ENCODE measurements at regions not wholly inside any gene's neighbourhood (a gene's known extent, or its start where the extent isn't known, plus 50 kb on each side); places are given as distances from the start of the nearest gene placed in this dataset.

DNA sequence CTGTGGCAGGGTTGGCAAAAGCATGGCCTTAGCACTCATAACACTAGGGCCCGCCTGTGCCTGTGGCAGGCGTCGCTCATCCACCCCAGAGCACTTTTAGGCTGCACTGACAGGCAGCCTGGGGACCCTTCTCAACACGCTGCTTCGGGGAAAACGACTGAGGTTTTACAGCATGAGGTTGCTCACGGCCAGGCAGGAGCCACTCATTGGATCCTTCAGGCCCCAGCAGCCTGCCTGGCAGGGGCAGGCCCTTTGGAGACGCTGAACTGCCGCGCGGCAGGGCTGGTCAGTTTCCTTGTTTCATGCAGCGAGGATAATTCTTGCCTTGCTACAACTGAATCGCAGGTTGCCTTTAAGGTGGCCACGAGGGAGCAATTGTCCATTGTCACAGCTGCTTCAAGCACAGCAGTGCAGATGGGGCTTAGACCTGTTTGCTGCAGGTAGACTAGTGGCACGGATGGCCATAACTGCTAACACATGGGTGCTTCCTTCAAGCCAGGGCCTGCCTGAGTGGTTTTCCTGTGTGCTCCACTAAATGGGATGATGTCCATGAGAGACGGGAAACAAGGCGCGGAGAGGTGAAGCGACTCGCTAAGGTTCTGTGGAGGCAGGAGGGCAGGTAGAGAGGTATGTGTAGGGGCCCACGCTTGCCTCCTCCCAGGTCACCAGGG lies 49.9 kb upstream of the HS6ST1 start:
- Histone ChIP-seq H3K27ac (peak overlapping the region in 1 of 4 donors; percentile 40), H3K9me3 (no peaks in the 10 kb centered on the region), H3K36me3 (no peaks in the 10 kb centered on the region), H3K27me3 (no peaks in the 10 kb centered on the region), H3K4me3 (no peak overlapping the region), H3K4me1 (peaks cover 0 to 17% (median 4%) of the 10 kb centered on the region in 4 donors)
- TF ChIP-seq, protein P1, sequence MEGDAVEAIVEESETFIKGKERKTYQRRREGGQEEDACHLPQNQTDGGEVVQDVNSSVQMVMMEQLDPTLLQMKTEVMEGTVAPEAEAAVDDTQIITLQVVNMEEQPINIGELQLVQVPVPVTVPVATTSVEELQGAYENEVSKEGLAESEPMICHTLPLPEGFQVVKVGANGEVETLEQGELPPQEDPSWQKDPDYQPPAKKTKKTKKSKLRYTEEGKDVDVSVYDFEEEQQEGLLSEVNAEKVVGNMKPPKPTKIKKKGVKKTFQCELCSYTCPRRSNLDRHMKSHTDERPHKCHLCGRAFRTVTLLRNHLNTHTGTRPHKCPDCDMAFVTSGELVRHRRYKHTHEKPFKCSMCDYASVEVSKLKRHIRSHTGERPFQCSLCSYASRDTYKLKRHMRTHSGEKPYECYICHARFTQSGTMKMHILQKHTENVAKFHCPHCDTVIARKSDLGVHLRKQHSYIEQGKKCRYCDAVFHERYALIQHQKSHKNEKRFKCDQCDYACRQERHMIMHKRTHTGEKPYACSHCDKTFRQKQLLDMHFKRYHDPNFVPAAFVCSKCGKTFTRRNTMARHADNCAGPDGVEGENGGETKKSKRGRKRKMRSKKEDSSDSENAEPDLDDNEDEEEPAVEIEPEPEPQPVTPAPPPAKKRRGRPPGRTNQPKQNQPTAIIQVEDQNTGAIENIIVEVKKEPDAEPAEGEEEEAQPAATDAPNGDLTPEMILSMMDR (IDR thresholded peaks at IDR 0.05) = no peak
- no peak for TF ChIP-seq POLR2A (IDR thresholded peaks at IDR 0.05)
- no peak for TF ChIP-seq EP300 (IDR thresholded peaks at IDR 0.05)
- no peak for DNase-seq (ENCODE audit: low spot score in 2 of 2)
- WGBS, 2 donors = 86 to 89% methylated on average over 14 to 21 of the region's 21 CpGs

DNA sequence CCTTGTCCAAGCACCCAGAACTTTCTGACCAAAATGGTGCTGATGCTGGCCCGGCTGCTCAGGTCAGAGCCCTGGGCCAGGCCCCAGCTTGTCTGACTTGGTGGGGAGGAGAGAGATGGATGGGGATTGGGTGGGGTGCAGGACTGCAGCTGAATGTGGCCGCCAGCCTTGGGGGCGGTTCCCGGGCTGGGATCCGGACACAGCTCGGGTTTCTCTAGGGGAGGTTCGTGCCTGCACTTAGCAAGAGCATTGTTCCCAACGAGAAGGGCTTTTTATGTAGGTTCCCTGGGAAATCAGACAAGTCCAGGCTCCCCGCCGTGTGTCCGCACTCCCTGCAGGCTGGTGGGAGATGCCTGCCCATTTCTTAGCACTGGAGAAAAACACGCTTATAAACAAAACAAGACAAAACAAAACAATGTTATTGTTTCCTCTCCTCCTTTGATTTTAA lies 50.5 kb upstream of the HS6ST1 start:
- H3K4me1 ChIP-seq = peaks cover 0 to 17% (median 4%) of the 10 kb centered on the region in 4 donors
- no peak for DNase-seq (ENCODE audit: low spot score in 2 of 2)
- peak overlapping the region in 2 of 4 donors; percentile 40 to 46 for H3K27ac ChIP-seq

DNA sequence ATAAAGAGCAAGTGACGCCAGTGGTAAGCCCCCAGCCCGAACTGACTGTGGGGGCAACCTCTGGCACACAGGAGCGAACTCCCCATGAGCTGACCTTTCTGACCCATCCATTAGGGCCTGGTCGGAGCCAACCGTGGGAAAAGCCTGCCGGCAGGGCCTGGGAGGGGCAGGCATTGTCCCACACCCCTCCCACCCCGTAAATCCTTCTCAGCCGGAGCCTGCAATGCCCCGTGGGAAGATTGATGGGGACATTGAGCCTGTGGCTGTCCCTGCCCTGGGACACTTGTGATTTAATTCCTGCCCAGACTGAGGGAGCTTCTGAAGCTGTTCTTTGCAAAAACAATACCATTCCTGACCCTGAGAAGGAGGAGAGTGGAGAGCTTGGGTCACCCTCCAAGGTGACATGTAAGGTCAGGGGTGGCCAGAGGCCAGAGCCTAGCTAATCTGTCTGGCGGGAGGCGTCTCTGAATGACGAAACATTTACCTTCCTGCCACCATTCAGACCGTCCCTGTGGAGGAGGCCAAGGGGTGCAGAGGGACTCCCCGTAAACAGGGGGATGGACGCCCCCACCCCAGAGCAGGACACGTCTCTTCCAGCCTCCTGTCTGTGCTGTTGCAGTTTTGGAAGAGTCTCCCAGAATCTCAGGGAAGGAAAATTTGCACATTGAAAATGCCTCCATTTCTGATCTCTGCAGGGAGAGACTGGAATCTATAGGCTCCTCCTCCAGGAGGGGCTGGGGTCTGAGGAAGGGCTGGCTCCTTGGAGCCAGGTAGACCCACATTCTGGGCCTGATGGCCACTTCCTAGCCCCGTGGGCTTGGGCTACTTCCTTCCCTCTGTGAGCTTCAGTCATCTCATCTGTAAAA lies 51.2 kb upstream of the HS6ST1 start:
- no peaks in the 10 kb centered on the region for H3K9me3 ChIP-seq
- TF ChIP-seq POLR2A (IDR thresholded peaks at IDR 0.05) = no peak
- TF ChIP-seq, protein P1 (IDR thresholded peaks at IDR 0.05) = no peak
- TF ChIP-seq EP300 (IDR thresholded peaks at IDR 0.05) = no peak
- H3K27ac ChIP-seq = peak overlapping the region in 2 of 4 donors; percentile 40 to 46
- no peak for DNase-seq (ENCODE audit: low spot score in 2 of 2)
- H3K4me1 ChIP-seq = peaks cover 0 to 20% (median 4%) of the 10 kb centered on the region in 4 donors
- H3K4me3 ChIP-seq = no peak overlapping the region
- no peaks in the 10 kb centered on the region for H3K27me3 ChIP-seq
- 44 to 46% methylated on average over 14 to 17 of the region's 17 CpGs for WGBS, 2 donors
- H3K36me3 ChIP-seq = no peaks in the 10 kb centered on the region

More for the DNA sequence above, 50.5 kb upstream of the HS6ST1 start:
- no peak overlapping the region for H3K4me3 ChIP-seq
- no peaks in the 10 kb centered on the region for H3K9me3 ChIP-seq
- TF ChIP-seq POLR2A (IDR thresholded peaks at IDR 0.05) (no peak), EP300 (IDR thresholded peaks at IDR 0.05) (no peak)
- TF ChIP-seq, protein P1 (IDR thresholded peaks at IDR 0.05) = no peak
- WGBS, 2 donors = 36 to 46% methylated on average over 9 to 12 of the region's 12 CpGs
- H3K36me3 ChIP-seq = no peaks in the 10 kb centered on the region
- no peaks in the 10 kb centered on the region for H3K27me3 ChIP-seq

DNA sequence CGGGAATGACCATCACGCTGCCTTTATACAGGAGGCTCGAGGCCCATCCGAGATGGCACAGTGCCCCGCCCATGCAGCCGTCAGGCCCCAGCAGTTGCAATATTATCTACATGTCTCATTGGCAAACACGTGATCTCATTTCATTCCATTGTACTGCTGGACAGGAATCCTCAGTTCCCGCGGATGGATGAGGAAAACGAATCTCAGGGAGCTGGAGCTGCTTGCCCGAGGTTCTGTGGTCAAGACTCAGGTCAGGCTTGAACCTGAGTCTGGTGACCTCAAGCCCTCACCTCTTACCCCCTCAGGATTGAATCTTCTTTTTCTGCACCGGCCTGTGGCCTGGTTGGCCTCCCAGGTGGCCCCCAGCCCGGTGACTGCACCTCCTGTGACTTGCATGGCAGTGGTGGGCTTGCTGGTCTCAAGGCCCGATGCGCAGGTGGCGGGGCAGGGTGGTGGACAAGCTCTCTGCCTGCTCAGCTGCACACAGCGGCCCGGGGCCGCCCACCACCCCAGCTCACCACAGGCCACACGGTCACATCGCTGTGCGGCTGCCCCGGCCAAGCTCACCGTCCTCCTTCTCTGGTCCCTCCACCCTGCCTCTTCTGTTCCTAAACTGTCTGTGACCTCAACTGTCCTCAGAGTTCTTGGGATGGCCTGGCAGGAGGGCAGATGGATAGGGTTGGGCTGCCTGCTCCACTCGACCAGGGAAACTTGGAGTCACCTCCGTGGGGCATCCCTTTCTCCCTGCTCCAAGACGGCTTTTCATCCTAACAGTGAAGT lies 52.0 kb upstream of the HS6ST1 start:
- Histone ChIP-seq H3K9me3 (no peaks in the 10 kb centered on the region), H3K36me3 (no peaks in the 10 kb centered on the region), H3K27ac (peak overlapping the region in 2 of 4 donors; percentile 36 to 40), H3K27me3 (no peaks in the 10 kb centered on the region), H3K4me1 (peaks cover 0 to 24% (median 4%) of the 10 kb centered on the region in 4 donors), H3K4me3 (no peak overlapping the region)
- 81 to 87% methylated on average over 22 to 27 of the region's 27 CpGs for WGBS, 2 donors
- DNase-seq (ENCODE audit: low spot score in 2 of 2) = no peak
- TF ChIP-seq EP300 (IDR thresholded peaks at IDR 0.05) (no peak), POLR2A (IDR thresholded peaks at IDR 0.05) (no peak)
- TF ChIP-seq, protein P1 (IDR thresholded peaks at IDR 0.05) = no peak
